ENCODE measurements at regions not wholly inside any gene's neighbourhood (a gene's known extent, or its start where the extent isn't known, plus 50 kb on each side); places are given as distances from the start of the nearest gene placed in this dataset.
"Not testable (repeated sequence)": the region's sequence is repeated elsewhere in the genome, so short reads cannot be mapped to it uniquely, and the experiment has no call there.

- ChIA-PET CTCF (no interaction called here), POLR2A (no interaction called here)
- TF ChIP-seq CTCF (IDR thresholded peaks at IDR 0.05; ENCODE audit: control extremely low read depth, extremely low read depth, low read depth, missing control alignments), result no peak
- no peak for DNase-seq (ENCODE audit: extremely low spot score)
These were observed 424.6 kb upstream of the CDH9 start for GRCh38 chr5:27462936-27463335.

GRCh38 chr5:27458287-27458686 is 419.9 kb upstream of the CDH9 start:
- ChIA-PET CTCF (no interaction called here), POLR2A (no interaction called here)
- TF ChIP-seq CTCF (IDR thresholded peaks at IDR 0.05; ENCODE audit: control extremely low read depth, extremely low read depth, low read depth, missing control alignments), result no peak
- no peak for DNase-seq (ENCODE audit: extremely low spot score)

GRCh38 chr5:27451377-27451776 is 413.0 kb upstream of the CDH9 start:
- POLR2A ChIA-PET, result no interaction called here
- DNase-seq (ENCODE audit: extremely low spot score), result no peak
- no peak for TF ChIP-seq CTCF (IDR thresholded peaks at IDR 0.05; ENCODE audit: control extremely low read depth, extremely low read depth, low read depth, missing control alignments)
- CTCF ChIA-PET, result no interaction called here

- DNase-seq (ENCODE audit: extremely low spot score), result no peak
- POLR2A ChIA-PET, result no interaction called here
- TF ChIP-seq CTCF (IDR thresholded peaks at IDR 0.05; ENCODE audit: control extremely low read depth, extremely low read depth, low read depth, missing control alignments), result no peak
These were observed 412.2 kb upstream of the CDH9 start for GRCh38 chr5:27450607-27451006.

GRCh38 chr5:27439383-27439782 is 401.0 kb upstream of the CDH9 start:
- CTCF ChIA-PET; DNase-seq (ENCODE audit: extremely low spot score); POLR2A ChIA-PET: not testable (repeated sequence)

More at GRCh38 chr5:27450607-27451006, 412.2 kb upstream of the CDH9 start:
- CTCF ChIA-PET, result no interaction called here

GRCh38 chr5:27437594-27438200 is 399.3 kb upstream of the CDH9 start:
- ChIA-PET POLR2A (no interaction called here), CTCF (no interaction called here)
- no peak for DNase-seq (ENCODE audit: extremely low spot score)
- TF ChIP-seq CTCF (IDR thresholded peaks at IDR 0.05; ENCODE audit: control extremely low read depth, extremely low read depth, low read depth, missing control alignments), result no peak

GRCh38 chr5:27434335-27434734 is 395.9 kb upstream of the CDH9 start:
- no peak for DNase-seq (ENCODE audit: extremely low spot score)
- ChIA-PET POLR2A (no interaction called here), CTCF (interaction anchor here (1.1 kb wide), 1 partner anchor 12 kb away, joined by 3 read pairs; no protein-coding TSS in a partner anchor)
- no peak for TF ChIP-seq CTCF (IDR thresholded peaks at IDR 0.05; ENCODE audit: control extremely low read depth, extremely low read depth, low read depth, missing control alignments)

Measured in GM10248 (cell line).